A549 (cell line): ENCODE measurements at regions not wholly inside any gene's neighbourhood (a gene's known extent, or its start where the extent isn't known, plus 50 kb on each side); places are given as distances from the start of the nearest gene placed in this dataset.

Experiments
- ATAC-seq, 2 experiments: fragments of 200-7000 bp in 1 of 2; fragments of >200 bp in 1 of 2; cut with Nextera tagmentation in 1 of 2; cut with Tn5 transposase in 1 of 2; 3 replicates each; pipeline versions ENCODE4 v1.8.0 to v1.9.1; 2018 to 2020; ENCODE audit warnings: mild to moderate bottlenecking in 1 of 2, moderate library complexity in 1 of 2
- CTCF ChIA-PET: fragments of 300-600 bp; sonication (Branson Sonifier 250); formaldehyde crosslinking; extraction: SDS; loops from one replicate; lab custom pipeline; 2021; ENCODE audit warnings: antibody characterized with exemption, inconsistent platforms; lab: Yijun Ruan, JAX
- POLR2A ChIA-PET: fragments of 350-600 bp; formaldehyde crosslinking; extraction: SDS; loops from one replicate; lab custom pipeline; 2021; ENCODE audit warnings: antibody characterized with exemption, inconsistent platforms; lab: Yijun Ruan, JAX
- DNase-seq, 2 experiments: peaks; one replicate each; pipeline versions ENCODE4 v3.0.0 to v3.0.0-alpha.2; 2011 to 2016; ENCODE audit warnings: low read depth in 1 of 2, low spot score in 1 of 2
- FAIRE-seq: peaks from 2 replicates; lab custom pipeline; 2011; peaks lifted over from hg19 to GRCh38; lab: Jason Lieb, UNC
- H3K27ac ChIP-seq, 2 experiments: fragments of >200 bp; sonication (Bioruptor Twin); formaldehyde crosslinking; 3 replicates each; pipeline ENCODE4 v1.5.1; 2016 to 2017
- H3K4me1 ChIP-seq: fragments of >200 bp; sonication (Bioruptor Twin); formaldehyde crosslinking; 3 replicates; pipeline ENCODE4 v1.6.1; 2016
- H3K4me2 ChIP-seq: fragments of >200 bp; sonication (Bioruptor Twin); formaldehyde crosslinking; 3 replicates; pipeline ENCODE4 v1.6.1; 2016
- H3K4me3 ChIP-seq: fragments of >200 bp; sonication (Bioruptor Twin); formaldehyde crosslinking; 3 replicates; pipeline ENCODE4 v1.5.1; 2016
- H3K9me3 ChIP-seq: fragments of >200 bp; sonication (Bioruptor Twin); formaldehyde crosslinking; 3 replicates; pipeline ENCODE4 v1.6.1; 2016
- CBX2 ChIP-seq: fragments of 200-600 bp; sonication (generic); IDR thresholded peaks from 2 replicates; pipeline ENCODE4 v1.6.1; 2016; ENCODE audit warnings: low read depth, mild to moderate bottlenecking, borderline replicate concordance
- CBX8 ChIP-seq: fragments of 200-600 bp; sonication (generic); IDR thresholded peaks from 2 replicates; pipeline ENCODE4 v1.6.1; 2016
- CHD2 ChIP-seq: fragments of 150-350 bp; IDR thresholded peaks from 2 replicates; pipeline ENCODE4 v1.6.1; 2014; ENCODE audit warnings: low read length; ENCODE audit not compliant: partially characterized antibody
- CHD4 ChIP-seq: fragments of 200-600 bp; sonication (generic); IDR thresholded peaks from 2 replicates; pipeline ENCODE4 v1.6.1; 2016; ENCODE audit warnings: antibody characterized with exemption, mild to moderate bottlenecking, borderline replicate concordance
- EHF ChIP-seq: fragments of 250-450 bp; sonication (Bioruptor Pico); IDR thresholded peaks from 2 replicates; pipeline ENCODE4 v1.5.0; 2020; ENCODE audit warnings: mild to moderate bottlenecking
- EHMT2 ChIP-seq: fragments of 200-600 bp; sonication (generic); IDR thresholded peaks from 2 replicates; pipeline ENCODE4 v1.6.1; 2016; ENCODE audit warnings: antibody characterized with exemption, low read depth, mild to moderate bottlenecking, moderate library complexity
- EP300 ChIP-seq, 2 experiments: fragments of >200 bp; sonication (Bioruptor Twin); formaldehyde crosslinking; IDR thresholded peaks; 2 replicates in 1 of 2; 3 replicates in 1 of 2; pipeline ENCODE4 v1.6.1; 2016 to 2017
- ESRRA ChIP-seq: fragments of 150-350 bp; IDR thresholded peaks from 2 replicates; pipeline ENCODE4 v1.6.1; 2014; ENCODE audit warnings: mild to moderate bottlenecking, low read length, borderline replicate concordance
- FOSB ChIP-seq: fragments of 250-450 bp; sonication (Bioruptor Pico); IDR thresholded peaks from 2 replicates; pipeline ENCODE4 v1.5.0; 2020; ENCODE audit warnings: mild to moderate bottlenecking, moderate library complexity
- HOXA7 ChIP-seq: fragments of 250-450 bp; sonication (Bioruptor Pico); IDR thresholded peaks from 2 replicates; pipeline ENCODE4 v1.5.0; 2020; ENCODE audit warnings: mild to moderate bottlenecking, moderate library complexity
- KDM1A ChIP-seq: fragments of 200-600 bp; sonication (generic); IDR thresholded peaks from 2 replicates; pipeline ENCODE4 v1.6.1; 2016; ENCODE audit warnings: low read depth, mild to moderate bottlenecking
- KDM5A ChIP-seq: fragments of 200-600 bp; sonication (generic); IDR thresholded peaks from 2 replicates; pipeline ENCODE4 v1.6.1; 2016; ENCODE audit warnings: antibody characterized with exemption, mild to moderate bottlenecking
- MYC ChIP-seq: IDR thresholded peaks from 2 replicates; pipeline ENCODE4 v1.6.1; 2012; ENCODE audit warnings: mild to moderate bottlenecking, inconsistent platforms, low read length, improper control_type of control experiment, borderline replicate concordance
- NR3C1 ChIP-seq: fragments of >200 bp; sonication (Bioruptor Twin); formaldehyde crosslinking; IDR thresholded peaks from 3 replicates; pipeline ENCODE4 v1.6.1; 2017
- RARB ChIP-seq: fragments of 250-450 bp; sonication (Bioruptor Pico); IDR thresholded peaks from 2 replicates; pipeline ENCODE4 v1.8.0; 2021; ENCODE audit warnings: mild to moderate bottlenecking, moderate library complexity
- RCOR1 ChIP-seq: fragments of 150-350 bp; IDR thresholded peaks from 2 replicates; pipeline ENCODE4 v1.6.1; 2014; ENCODE audit warnings: antibody characterized with exemption, low read length, low read depth
- RFX5 ChIP-seq: fragments of 450-650 bp; IDR thresholded peaks from 2 replicates; pipeline ENCODE4 v1.7.1; 2014; ENCODE audit warnings: antibody characterized with exemption, mild to moderate bottlenecking, moderate library complexity
- RNF2 ChIP-seq: fragments of 200-600 bp; sonication (generic); IDR thresholded peaks from 2 replicates; pipeline ENCODE4 v1.6.1; 2016; ENCODE audit warnings: low read depth, mild to moderate bottlenecking, antibody characterized with exemption, moderate library complexity, borderline replicate concordance
- SMC3 ChIP-seq: fragments of >200 bp; sonication (Bioruptor Twin); formaldehyde crosslinking; IDR thresholded peaks from 3 replicates; pipeline ENCODE4 v1.6.1; 2018; ENCODE audit warnings: inconsistent platforms
- TFCP2L1 ChIP-seq: fragments of 250-450 bp; sonication (Bioruptor Pico); IDR thresholded peaks from 2 replicates; pipeline ENCODE4 v1.5.0; 2021; ENCODE audit warnings: mild to moderate bottlenecking
- ZC3H11A ChIP-seq: fragments of 450-650 bp; IDR thresholded peaks from 2 replicates; pipeline ENCODE4 v1.6.1; 2014; ENCODE audit warnings: antibody characterized with exemption, mild to moderate bottlenecking
- ZFP36 ChIP-seq: fragments of 450-650 bp; IDR thresholded peaks from 2 replicates; pipeline ENCODE4 v1.6.1; 2014; ENCODE audit warnings: borderline replicate concordance; ENCODE audit not compliant: partially characterized antibody
- ZSCAN20 ChIP-seq: fragments of 250-450 bp; sonication (Bioruptor Pico); IDR thresholded peaks from 2 replicates; pipeline ENCODE4 v1.8.0; 2022; ENCODE audit warnings: mild to moderate bottlenecking, moderate library complexity
- WGBS: methylation state at CpG from one replicate; pipeline ENCODE4 v1.1.6; 2017; ENCODE audit errors: missing lambda C conversion rate; 5-methylcytosine and 5-hydroxymethylcytosine counted together
- TF ChIP-seq, protein P1 (sequence below): fragments of 250-450 bp; sonication (Bioruptor Pico); IDR thresholded peaks from 2 replicates; pipeline ENCODE4 v1.5.0; 2020; ENCODE audit warnings: low read depth, mild to moderate bottlenecking, moderate library complexity
- TF ChIP-seq, protein P2 (sequence below): fragments of 250-450 bp; sonication (Bioruptor Pico); IDR thresholded peaks from 2 replicates; pipeline ENCODE4 v1.5.0; 2021; ENCODE audit warnings: mild to moderate bottlenecking, moderate library complexity, borderline replicate concordance
- TF ChIP-seq, protein P3 (sequence below): IDR thresholded peaks from 2 replicates; pipeline ENCODE4 v1.6.1; 2012
- TF ChIP-seq, protein P4 (sequence below): fragments of >200 bp; sonication (Bioruptor Twin); formaldehyde crosslinking; IDR thresholded peaks from 3 replicates; pipeline ENCODE4 v1.5.1; 2016

DNA sequence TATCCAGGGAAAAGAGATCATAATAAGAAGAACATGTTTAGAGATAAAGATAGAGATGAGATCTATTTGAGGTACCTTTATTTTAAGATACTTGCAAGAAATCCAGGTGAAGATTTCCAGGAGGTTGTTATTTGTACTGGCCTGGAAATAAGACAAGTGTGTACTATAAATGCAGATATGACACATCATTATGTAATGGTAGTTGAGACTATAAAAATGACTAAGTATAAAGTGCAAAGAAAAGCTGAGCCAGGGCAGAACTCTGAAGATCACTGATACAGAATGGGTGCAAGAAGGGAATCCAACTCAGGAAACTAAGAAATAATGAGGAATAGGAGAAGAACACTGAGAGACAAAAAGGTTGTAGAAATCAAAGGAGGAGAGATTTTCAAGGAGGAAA lies 378.2 kb upstream of the PBX1 start:
- no peak for ATAC-seq
- TF ChIP-seq FOSB, result no peak
- no peak for TF ChIP-seq KDM5A
- TF ChIP-seq ZC3H11A, result no peak
- no peak for TF ChIP-seq EP300 (IDR thresholded peaks at IDR 0.05)
- TF ChIP-seq EHF, result no peak
- TF ChIP-seq ZFP36, result no peak
- TF ChIP-seq CBX2, result no peak
- no peak for TF ChIP-seq RNF2
- no peak for TF ChIP-seq CHD4
- DNase-seq, result no peak
- no peak overlapping the region for H3K4me2 ChIP-seq
- no peaks in the 10 kb centered on the region for H3K9me3 ChIP-seq
- CTCF ChIA-PET, result no interaction called here
- no peak overlapping the region for H3K27ac ChIP-seq
- no peak overlapping the region for H3K4me3 ChIP-seq
- no peak for FAIRE-seq
- POLR2A ChIA-PET, result no interaction called here
- no peaks in the 10 kb centered on the region for H3K4me1 ChIP-seq

DNA sequence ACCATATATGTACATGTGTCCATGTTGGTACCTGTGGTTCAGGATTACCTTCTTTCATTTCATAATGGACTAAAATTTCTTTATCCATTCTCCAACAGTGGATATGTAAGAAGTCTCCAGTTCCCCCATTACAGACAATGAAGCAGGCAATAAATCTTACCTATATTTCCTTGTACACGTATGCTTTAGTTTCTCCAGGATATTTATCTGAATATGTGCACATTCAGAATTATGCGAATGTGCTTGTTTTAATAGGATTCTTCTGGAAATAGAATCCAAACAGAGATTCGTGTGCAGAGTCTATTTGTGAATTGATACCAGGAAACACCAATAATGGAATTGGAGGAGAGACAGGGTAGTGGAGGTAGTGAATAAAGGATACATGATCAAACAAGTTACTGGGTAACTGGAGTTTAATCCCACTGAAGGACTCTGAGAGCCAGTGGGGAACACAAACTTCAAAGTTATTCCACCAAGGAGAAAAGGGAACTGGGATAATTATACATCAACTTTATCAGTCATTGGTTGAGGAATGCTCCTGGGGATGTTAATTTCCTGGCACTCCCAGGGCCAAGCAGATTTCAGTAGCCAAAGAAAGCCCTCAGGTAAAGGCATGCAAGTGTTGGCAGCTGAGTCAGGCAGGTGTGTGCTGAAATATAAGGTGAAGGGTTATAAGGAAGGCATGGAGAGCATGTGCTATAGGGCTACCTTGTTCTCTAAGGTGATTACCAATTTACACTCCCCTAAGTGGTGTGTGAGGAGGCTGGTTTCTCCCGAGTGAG lies 374.9 kb upstream of the PBX1 start:
- DNase-seq (no peak), FAIRE-seq (no peak), ATAC-seq (no peak)
- TF ChIP-seq HOXA7 (CRISPR knock-in tag) (no peak), CHD4 (no peak), MYC (no peak), ZSCAN20 (CRISPR knock-in tag) (no peak), NR3C1 (no peak), EHF (no peak), KDM1A (no peak), RARB (CRISPR knock-in tag) (no peak), EP300 (IDR thresholded peaks at IDR 0.05) (no peak), ESRRA (no peak), CBX8 (no peak)
- TF ChIP-seq, protein P1, sequence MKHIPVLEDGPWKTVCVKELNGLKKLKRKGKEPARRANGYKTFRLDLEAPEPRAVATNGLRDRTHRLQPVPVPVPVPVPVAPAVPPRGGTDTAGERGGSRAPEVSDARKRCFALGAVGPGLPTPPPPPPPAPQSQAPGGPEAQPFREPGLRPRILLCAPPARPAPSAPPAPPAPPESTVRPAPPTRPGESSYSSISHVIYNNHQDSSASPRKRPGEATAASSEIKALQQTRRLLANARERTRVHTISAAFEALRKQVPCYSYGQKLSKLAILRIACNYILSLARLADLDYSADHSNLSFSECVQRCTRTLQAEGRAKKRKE (CRISPR knock-in tag), result no peak
- ChIA-PET CTCF (no interaction called here), POLR2A (no interaction called here)
- H3K9me3 ChIP-seq, result no peaks in the 10 kb centered on the region
- H3K4me2 ChIP-seq, result no peak overlapping the region
- WGBS, result 31% methylated on average over 4 of the region's 4 CpGs
- no peaks in the 10 kb centered on the region for H3K4me1 ChIP-seq
- no peak overlapping the region for H3K4me3 ChIP-seq
- no peak overlapping the region for H3K27ac ChIP-seq

DNA sequence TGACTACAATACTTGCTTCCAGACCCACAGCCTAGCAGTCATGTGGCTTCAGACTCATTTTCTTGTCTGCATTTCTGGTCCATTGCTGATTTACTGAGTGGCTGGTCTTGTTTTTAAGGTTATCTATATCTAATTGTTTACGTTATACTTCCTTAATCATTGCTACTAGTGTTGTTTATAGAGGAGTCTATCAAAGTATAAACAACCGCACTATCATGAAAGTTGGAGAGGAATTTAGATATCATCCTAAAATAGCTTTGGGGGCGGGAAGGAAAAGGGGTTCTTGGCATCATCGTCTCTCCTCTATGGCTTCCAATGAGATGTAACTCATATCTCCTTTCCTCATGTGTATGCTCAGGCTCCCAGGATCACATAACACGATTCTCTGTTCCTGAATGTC lies 372.1 kb upstream of the PBX1 start:
- Histone ChIP-seq H3K9me3 (no peaks in the 10 kb centered on the region), H3K4me1 (no peaks in the 10 kb centered on the region), H3K27ac (no peak overlapping the region), H3K4me3 (no peak overlapping the region), H3K4me2 (no peak overlapping the region)
- ChIA-PET POLR2A (no interaction called here), CTCF (no interaction called here)
- FAIRE-seq, result no peak
- no peak for ATAC-seq
- WGBS, result 34% methylated on average over 5 of the region's 5 CpGs
- TF ChIP-seq RCOR1 (no peak), EP300 (IDR thresholded peaks at IDR 0.05) (no peak), HOXA7 (CRISPR knock-in tag) (no peak), ZSCAN20 (CRISPR knock-in tag) (no peak), EHMT2 (no peak), EHF (no peak), ZC3H11A (no peak), ZFP36 (no peak)
- no peak for DNase-seq

DNA sequence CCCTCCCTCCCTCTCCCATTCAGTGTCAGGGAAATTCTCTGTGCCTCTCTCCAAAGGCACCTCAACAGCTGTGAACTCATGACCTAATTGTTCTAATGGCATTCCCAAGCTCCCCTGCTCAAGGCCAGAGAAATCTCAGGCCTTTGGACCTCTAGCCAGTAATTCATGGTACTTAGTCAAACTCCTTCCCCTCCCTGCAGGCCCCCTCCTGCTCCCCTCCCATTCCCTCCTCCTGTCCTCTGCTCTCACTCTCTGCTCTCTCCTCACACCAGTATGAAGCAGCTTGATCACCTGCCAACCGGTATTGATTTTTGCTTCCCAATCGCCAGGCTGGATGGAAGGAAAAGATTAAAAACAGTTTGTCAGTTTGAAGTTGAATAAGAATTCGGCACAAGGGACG lies 370.5 kb upstream of the PBX1 start:
- ChIA-PET CTCF (no interaction called here), POLR2A (no interaction called here)
- Histone ChIP-seq H3K27ac (no peak overlapping the region), H3K4me3 (no peak overlapping the region), H3K4me2 (no peak overlapping the region), H3K9me3 (no peaks in the 10 kb centered on the region), H3K4me1 (no peaks in the 10 kb centered on the region)
- FAIRE-seq (no peak), DNase-seq (no peak), ATAC-seq (no peak)
- TF ChIP-seq RFX5, result no peak
- TF ChIP-seq, protein P2, sequence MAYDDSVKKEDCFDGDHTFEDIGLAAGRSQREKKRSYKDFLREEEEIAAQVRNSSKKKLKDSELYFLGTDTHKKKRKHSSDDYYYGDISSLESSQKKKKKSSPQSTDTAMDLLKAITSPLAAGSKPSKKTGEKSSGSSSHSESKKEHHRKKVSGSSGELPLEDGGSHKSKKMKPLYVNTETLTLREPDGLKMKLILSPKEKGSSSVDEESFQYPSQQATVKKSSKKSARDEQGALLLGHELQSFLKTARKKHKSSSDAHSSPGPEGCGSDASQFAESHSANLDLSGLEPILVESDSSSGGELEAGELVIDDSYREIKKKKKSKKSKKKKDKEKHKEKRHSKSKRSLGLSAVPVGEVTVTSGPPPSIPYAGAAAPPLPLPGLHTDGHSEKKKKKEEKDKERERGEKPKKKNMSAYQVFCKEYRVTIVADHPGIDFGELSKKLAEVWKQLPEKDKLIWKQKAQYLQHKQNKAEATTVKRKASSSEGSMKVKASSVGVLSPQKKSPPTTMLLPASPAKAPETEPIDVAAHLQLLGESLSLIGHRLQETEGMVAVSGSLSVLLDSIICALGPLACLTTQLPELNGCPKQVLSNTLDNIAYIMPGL (CRISPR knock-in tag), result no peak
- TF ChIP-seq RNF2, result no peak
- no peak for TF ChIP-seq EHMT2
- TF ChIP-seq, protein P3, sequence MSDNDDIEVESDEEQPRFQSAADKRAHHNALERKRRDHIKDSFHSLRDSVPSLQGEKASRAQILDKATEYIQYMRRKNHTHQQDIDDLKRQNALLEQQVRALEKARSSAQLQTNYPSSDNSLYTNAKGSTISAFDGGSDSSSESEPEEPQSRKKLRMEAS, result no peak
- TF ChIP-seq CHD2, result no peak
- TF ChIP-seq SMC3, result no peak
- TF ChIP-seq EHF, result no peak
- no peak for TF ChIP-seq TFCP2L1 (CRISPR knock-in tag)
- TF ChIP-seq, protein P4, sequence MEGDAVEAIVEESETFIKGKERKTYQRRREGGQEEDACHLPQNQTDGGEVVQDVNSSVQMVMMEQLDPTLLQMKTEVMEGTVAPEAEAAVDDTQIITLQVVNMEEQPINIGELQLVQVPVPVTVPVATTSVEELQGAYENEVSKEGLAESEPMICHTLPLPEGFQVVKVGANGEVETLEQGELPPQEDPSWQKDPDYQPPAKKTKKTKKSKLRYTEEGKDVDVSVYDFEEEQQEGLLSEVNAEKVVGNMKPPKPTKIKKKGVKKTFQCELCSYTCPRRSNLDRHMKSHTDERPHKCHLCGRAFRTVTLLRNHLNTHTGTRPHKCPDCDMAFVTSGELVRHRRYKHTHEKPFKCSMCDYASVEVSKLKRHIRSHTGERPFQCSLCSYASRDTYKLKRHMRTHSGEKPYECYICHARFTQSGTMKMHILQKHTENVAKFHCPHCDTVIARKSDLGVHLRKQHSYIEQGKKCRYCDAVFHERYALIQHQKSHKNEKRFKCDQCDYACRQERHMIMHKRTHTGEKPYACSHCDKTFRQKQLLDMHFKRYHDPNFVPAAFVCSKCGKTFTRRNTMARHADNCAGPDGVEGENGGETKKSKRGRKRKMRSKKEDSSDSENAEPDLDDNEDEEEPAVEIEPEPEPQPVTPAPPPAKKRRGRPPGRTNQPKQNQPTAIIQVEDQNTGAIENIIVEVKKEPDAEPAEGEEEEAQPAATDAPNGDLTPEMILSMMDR, result no peak
- TF ChIP-seq EP300 (IDR thresholded peaks at IDR 0.05), result no peak
- no peak for TF ChIP-seq RARB (CRISPR knock-in tag)
- WGBS, result 16% methylated on average over 4 of the region's 4 CpGs
